ENCODE measurements at regions not wholly inside any gene's neighbourhood (a gene's known extent, or its start where the extent isn't known, plus 50 kb on each side); places are given as distances from the start of the nearest gene placed in this dataset.

GRCh38 chr12:102622618-102623017 is 142.3 kb upstream of the IGF1 start:
- intact Hi-C loops (cut with DNase I): no loop called here
- no peak for DNase-seq

- no peak for DNase-seq
- intact Hi-C loops (cut with DNase I): no loop called here
These were observed 138.0 kb upstream of the IGF1 start for GRCh38 chr12:102618197-102618877.

GRCh38 chr12:102616692-102617091 is 136.3 kb upstream of the IGF1 start:
- no peak for DNase-seq
- intact Hi-C loops (cut with DNase I): no loop called here

- no peak for DNase-seq
- intact Hi-C loops (cut with DNase I): no loop called here
These were observed 131.6 kb upstream of the IGF1 start for GRCh38 chr12:102611995-102612394.

GRCh38 chr12:102609996-102610395 is 129.6 kb upstream of the IGF1 start:
- intact Hi-C loops (cut with DNase I): no loop called here
- no peak for DNase-seq

- no peak for DNase-seq
- intact Hi-C loops (cut with DNase I): no loop called here
These were observed 122.7 kb upstream of the IGF1 start for GRCh38 chr12:102603021-102603420.

GRCh38 chr12:102602521-102602920 is 122.2 kb upstream of the IGF1 start:
- intact Hi-C loops (cut with DNase I): no loop called here
- no peak for DNase-seq

GRCh38 chr12:102601621-102602020 is 121.3 kb upstream of the IGF1 start:
- DNase-seq: no peak
- intact Hi-C loops (cut with DNase I): no loop called here

- no peak for DNase-seq
- intact Hi-C loops (cut with DNase I): no loop called here
These were observed 116.3 kb upstream of the IGF1 start for GRCh38 chr12:102596687-102597086.

- intact Hi-C loops (cut with DNase I): no loop called here
- no peak for DNase-seq
These were observed 115.7 kb upstream of the IGF1 start for GRCh38 chr12:102596031-102596430.

GRCh38 chr12:102595315-102595714 is 115.0 kb upstream of the IGF1 start:
- DNase-seq: no peak
- intact Hi-C loops (cut with DNase I): no loop called here

- intact Hi-C loops (cut with DNase I): no loop called here
- no peak for DNase-seq
These were observed 112.8 kb upstream of the IGF1 start for GRCh38 chr12:102593134-102593533.

GRCh38 chr12:102592134-102592533 is 111.8 kb upstream of the IGF1 start:
- no peak for DNase-seq
- intact Hi-C loops (cut with DNase I): no loop called here

- DNase-seq: no peak
- intact Hi-C loops (cut with DNase I): no loop called here
These were observed 92.9 kb upstream of the IGF1 start for GRCh38 chr12:102573237-102573636.

- intact Hi-C loops (cut with DNase I): no loop called here
- peak in 11 of 42 donors; percentile 1 to 48 (median 25) for DNase-seq
These were observed 91.5 kb upstream of the IGF1 start for GRCh38 chr12:102571889-102572288.

GRCh38 chr12:102570256-102570655 is 89.9 kb upstream of the IGF1 start:
- intact Hi-C loops (cut with DNase I): no loop called here
- no peak for DNase-seq

GRCh38 chr12:102569803-102570202 is 89.4 kb upstream of the IGF1 start:
- no peak for DNase-seq
- intact Hi-C loops (cut with DNase I): no loop called here

- intact Hi-C loops (cut with DNase I): no loop called here
- DNase-seq: no peak
These were observed 87.9 kb upstream of the IGF1 start for GRCh38 chr12:102568276-102568675.

GRCh38 chr12:102567031-102567985 is 86.9 kb upstream of the IGF1 start:
- intact Hi-C loops (cut with DNase I): no loop called here
- no peak for DNase-seq

- no peak for DNase-seq
- intact Hi-C loops (cut with DNase I): no loop called here
These were observed 85.2 kb upstream of the IGF1 start for GRCh38 chr12:102565555-102565954.

GRCh38 chr12:102564026-102564425 is 83.7 kb upstream of the IGF1 start:
- DNase-seq: no peak
- intact Hi-C loops (cut with DNase I): no loop called here
